OCI-M2 (cell line): ENCODE measurements at regions not wholly inside any gene's neighbourhood (a gene's known extent, or its start where the extent isn't known, plus 50 kb on each side); places are given as distances from the start of the nearest gene placed in this dataset.

Experiments
- DNase-seq: peaks from one replicate; lab custom pipeline; 2025; ENCODE audit not compliant: unreplicated experiment; lab: John Stamatoyannopoulos, UW

DNA sequence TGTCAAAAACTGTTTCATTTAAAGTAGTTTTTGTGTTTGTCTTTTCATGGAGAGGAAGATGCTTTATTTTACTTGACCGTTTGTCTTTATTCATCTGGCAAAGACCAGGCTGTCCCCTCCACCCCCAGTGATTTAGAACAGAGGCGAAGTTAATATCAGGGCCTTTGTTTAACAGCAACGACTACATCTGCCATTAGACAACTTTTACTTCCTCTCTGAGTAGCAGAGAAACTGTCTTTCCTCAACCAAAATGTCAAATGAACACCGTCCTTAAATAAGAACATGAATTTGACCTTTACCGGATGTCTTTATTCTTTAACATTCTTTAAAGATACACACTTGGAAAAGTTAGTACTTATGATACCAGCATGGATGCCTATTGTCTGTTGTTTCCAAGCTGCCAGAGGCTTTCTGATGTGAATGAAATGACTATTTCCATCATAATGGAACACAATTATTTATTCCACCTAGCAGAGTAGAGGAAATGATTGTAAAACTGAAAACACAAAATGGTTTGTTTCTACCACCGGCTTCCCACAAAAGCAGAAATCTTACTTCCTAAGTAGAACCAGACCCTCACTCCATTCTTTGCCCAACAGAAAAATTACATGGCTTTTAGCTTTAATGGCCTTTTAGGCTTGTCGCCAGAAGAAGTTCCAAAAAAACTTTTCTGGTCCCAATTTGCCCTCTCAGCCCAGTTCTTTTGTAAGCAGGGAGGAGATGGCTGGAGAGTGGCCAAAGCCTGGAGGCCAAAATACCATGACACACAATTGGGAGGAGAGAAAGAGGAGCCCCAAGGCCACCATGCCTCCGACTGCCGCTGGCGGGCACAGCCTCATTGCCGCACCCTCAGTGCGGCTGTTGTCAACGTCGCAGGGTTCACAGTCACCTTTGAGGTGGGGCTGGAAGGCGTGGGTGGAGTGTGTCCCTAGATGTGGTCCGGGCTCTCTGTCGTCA, 168.5 kb downstream of the TEX36 start:
- no peak for DNase-seq

GRCh38 chr10:125513429-125514182, 169.4 kb downstream of the TEX36 start:
- DNase-seq = no peak

DNA sequence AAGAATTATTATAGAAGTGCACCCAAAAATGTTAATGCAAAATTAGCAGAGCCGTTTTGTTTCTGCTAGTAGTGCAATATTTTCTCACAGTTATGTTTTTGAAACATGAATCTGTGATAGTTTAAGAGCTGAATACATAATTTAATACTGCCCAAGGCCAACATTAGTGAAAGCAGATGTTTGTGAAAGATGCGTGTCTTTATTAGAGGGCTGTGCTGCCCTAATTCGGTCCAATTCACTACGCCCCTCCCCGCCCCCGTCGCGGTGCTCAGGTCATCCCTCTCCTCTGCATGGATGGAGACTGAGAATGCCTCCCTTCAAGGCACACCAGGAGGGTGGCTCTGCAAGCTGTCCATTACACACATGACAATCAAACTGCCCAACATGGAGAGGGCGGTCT, 172.0 kb downstream of the TEX36 start:
- no peak for DNase-seq

- DNase-seq = no peak
Observed at GRCh38 chr10:125505648-125506047, 177.3 kb downstream of the TEX36 start.

- DNase-seq = no peak
Observed at GRCh38 chr10:125502276-125502675, 180.7 kb downstream of the TEX36 start.

DNA sequence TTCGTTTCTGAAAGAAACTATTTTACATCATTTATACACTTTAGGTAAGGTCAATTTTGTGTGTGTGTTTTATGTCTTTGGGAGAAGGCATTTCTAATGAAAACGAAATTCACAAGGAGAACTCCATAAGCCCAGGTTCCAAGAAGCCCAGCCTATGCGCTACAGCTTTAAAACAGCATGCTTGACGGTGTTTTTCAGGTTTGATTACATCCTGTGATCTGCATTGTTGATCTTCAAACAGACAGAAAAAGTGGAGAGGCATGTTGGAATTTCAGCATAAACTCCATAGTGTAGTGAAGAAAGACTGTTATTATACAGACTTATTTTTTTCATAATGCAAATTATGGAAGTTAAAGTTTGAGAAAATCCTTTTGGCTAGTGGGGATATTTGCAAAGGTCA, 187.6 kb downstream of the TEX36 start:
- no peak for DNase-seq

GRCh38 chr10:125494651-125495239, 188.2 kb downstream of the TEX36 start:
- no peak for DNase-seq

- DNase-seq = no peak
Observed at GRCh38 chr10:125491381-125491780, 191.6 kb downstream of the TEX36 start.

DNA sequence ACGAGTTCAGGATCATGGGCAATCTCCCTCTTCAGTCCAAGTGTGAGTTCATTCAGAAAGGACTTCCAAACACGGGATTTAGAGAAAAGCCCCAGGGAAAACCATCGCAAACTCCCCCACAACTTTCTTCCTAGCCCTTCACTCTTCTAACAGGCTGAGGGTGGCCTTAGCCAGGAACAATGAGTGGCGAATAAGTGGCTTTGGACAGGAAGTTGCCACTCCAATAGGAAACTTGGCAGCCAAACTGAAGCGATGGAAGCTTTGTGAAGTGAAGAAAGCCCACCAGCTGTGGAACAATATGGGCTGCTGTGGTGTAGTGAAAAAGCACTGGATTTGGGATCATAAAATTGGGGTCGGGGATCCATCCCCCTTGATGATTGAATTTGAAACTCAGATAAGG, 193.2 kb downstream of the TEX36 start:
- no peak for DNase-seq

DNA sequence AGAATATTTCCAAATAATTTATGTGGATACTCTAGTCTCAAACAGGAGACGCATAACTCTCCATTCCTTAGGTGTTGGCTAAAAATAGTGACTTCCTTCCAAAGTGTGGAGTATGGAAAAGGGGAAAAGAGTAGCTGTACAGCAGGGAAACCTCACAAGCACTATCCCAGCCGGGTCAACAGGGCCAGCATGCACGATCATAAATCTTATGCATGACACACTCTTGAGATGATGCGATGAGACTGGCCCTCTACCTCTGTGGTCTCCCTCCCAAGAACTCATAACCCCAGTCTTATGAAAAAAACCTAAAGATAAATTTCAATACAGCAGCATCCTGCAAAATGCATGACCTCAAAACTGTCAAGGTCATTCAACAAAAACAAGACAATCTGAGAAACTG, 197.3 kb downstream of the TEX36 start:
- DNase-seq = no peak

DNA sequence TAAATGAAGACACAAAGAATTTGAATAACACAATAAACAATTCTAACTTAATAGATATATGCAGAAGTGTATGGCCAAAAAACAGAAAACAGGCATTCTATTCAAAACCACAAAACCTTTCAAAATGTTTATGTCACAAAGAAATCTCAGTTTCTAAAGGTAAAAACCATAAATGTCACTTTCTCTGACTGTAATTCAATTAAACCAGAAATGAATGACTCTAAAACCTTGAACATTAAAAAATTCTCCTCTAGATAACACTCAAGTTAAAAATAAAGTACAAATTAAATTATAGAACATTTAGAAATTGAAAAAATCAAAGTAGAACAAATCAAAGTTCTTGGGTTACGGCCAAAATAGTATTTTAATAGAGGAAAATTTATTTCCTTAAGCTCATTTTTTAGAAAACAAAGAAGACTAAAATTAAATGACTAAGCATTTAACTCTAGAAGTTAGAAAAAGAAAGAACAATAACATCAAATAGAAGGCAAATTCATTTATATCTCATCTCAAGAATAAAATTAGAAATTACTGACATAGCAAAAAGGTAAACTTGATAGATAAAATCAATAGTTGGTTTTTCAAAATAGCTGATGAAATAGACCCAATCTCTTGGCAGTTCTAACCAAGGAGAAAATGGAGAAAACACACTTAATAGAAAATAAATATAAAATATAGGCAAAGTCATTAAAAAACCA, 198.8 kb downstream of the TEX36 start:
- no peak for DNase-seq

- DNase-seq = no peak
Observed at GRCh38 chr10:125482637-125483036, 200.3 kb downstream of the TEX36 start.

- no peak for DNase-seq
Observed at GRCh38 chr10:125482108-125482507, 200.9 kb downstream of the TEX36 start.

DNA sequence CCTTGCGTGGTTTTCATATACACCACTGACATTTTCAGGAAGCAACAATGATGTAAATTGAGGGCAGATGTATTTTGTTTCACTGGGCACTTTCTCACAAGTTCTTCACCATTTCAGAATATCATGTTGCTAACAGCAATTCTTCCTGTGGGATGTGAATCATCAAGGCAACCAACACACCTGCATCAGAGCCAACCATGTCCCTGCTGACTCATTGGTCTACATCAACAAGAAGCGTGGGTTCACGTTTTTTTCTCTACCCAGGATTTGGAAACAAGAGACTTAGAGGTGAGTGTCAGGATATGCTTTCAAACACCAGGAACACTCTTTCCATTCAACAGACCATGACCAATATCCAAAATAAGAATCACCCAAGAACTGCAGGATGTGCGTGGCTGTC, 203.9 kb downstream of the TEX36 start:
- DNase-seq = no peak

- no peak for DNase-seq
Observed at GRCh38 chr10:125475815-125476214, 207.1 kb downstream of the TEX36 start.

- no peak for DNase-seq
Observed at GRCh38 chr10:125473143-125473793, 209.7 kb downstream of the TEX36 start.

DNA sequence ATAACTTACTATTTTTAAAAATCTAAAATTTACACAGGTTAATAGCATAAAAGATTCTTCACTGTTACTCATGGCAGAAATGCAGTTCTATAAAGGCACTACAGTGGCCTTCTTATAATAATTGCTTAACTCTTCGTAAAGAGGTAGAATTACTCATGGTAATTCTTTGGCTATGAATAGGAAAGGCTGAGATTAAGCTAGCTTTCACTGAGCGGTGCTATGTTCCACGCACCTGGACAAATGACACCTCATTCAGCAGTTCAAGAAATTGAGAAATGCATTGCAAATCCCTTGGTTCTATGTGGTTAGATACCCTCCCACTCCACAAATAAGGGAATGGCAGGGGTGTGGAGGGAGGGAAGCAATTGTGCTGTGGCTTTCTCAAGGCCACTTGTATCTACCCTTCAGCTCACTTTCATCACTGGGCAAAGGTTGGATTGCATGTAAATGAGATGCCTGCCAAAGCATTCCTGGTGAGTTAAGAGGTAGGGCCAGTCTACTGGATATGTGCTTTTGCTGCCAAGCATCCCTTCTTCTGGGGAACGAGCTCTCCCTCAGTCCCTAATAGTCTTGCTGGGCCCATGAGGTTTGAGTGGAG, 210.9 kb downstream of the TEX36 start:
- DNase-seq = no peak

DNA sequence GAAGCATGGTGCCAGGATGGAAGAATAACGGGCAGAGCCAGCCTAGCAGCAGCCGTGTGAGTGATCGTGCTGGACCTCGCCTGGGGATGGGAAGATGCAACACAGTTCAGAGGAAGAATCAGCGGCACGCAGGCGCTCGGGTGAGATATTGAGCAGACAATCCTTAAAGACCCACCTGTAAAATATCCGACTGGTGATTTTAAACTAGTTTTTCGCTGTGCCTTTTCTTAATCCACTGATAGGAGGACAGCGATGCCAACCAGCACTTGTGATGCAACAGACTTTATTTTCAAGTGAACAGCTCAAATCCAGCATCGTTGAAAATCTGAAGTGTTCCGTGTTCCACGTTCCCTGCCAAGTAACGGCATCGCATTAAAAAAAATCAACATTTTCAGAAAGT, 214.7 kb downstream of the TEX36 start:
- DNase-seq = no peak

DNA sequence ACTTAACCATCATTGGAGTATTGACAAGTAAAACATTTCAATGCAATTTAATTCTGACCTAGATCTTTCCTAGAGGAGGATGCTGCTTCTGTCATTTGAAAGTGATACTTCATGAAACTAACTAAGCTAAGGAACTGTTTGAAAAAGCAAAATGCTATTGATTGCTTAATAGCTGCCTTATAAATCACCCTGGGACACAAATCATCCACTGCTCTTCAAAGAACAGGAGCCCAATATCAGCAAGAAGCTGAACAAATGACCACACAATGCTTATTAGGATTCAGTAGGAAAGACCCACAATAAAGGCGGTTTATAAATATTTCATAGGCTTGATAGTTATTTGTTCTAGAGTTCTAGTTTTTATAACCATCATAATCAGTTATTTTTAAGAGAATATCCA, 216.3 kb downstream of the TEX36 start:
- DNase-seq = no peak

DNA sequence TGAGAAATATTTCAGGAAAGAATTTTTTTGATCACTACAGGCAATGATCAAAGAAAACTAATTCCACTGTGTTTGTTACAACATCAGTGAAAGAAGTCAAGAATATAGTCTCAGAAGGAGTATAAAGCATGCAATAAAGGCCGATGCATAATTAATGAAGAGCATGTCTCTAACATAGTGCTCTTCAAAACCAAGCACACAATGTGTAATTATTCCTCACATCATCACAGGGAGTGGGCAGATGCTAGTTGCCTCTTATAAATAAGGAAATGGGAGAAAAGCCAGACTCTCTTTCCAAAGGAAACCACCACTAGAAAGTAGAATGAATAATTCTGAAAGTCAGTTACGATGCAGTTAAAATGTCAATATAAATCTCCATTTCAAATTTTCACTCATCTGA, 220.1 kb downstream of the TEX36 start:
- DNase-seq = no peak
